ENCODE measurements at regions not wholly inside any gene's neighbourhood (a gene's known extent, or its start where the extent isn't known, plus 50 kb on each side); places are given as distances from the start of the nearest gene placed in this dataset.

GRCh38 chr6:103937389-103937788 lies 922.3 kb downstream of the HACE1 start:
- TF ChIP-seq CTCF (IDR thresholded peaks at IDR 0.05) (no peak), POLR2AphosphoS5 (IDR thresholded peaks at IDR 0.05; ENCODE audit: low read depth, low read length) (no peak)

Measured in Panc1 (cell line).